GM18498 (cell line): ENCODE measurements at regions not wholly inside any gene's neighbourhood (a gene's known extent, or its start where the extent isn't known, plus 50 kb on each side); places are given as distances from the start of the nearest gene placed in this dataset.

Experiments used
- ATAC-seq: cut with Tn5 transposase; IDR thresholded peaks from one replicate; pipeline ENCODE4 v1.9.1; 2021; ENCODE audit warnings: mild to moderate bottlenecking, moderate library complexity; ENCODE audit not compliant: unreplicated experiment

GRCh38 chr5:167557359-167557758 is 734.1 kb upstream of the WWC1 start:
- no peak for ATAC-seq

GRCh38 chr5:167561796-167562195 is 729.6 kb upstream of the WWC1 start:
- no peak for ATAC-seq

- ATAC-seq = no peak
Measured at GRCh38 chr5:167564275-167564674, 727.2 kb upstream of the WWC1 start.

- no peak for ATAC-seq
Measured at GRCh38 chr5:167565189-167565954, 726.1 kb upstream of the WWC1 start.

GRCh38 chr5:167570431-167570830 is 721.0 kb upstream of the WWC1 start:
- ATAC-seq = no peak

- no peak for ATAC-seq
Measured at GRCh38 chr5:167571824-167572223, 719.6 kb upstream of the WWC1 start.

GRCh38 chr5:167573370-167574127 is 717.9 kb upstream of the WWC1 start:
- no peak for ATAC-seq

- no peak for ATAC-seq
Measured at GRCh38 chr5:167574464-167574863, 717.0 kb upstream of the WWC1 start.

- ATAC-seq = no peak
Measured at GRCh38 chr5:167575330-167575729, 716.1 kb upstream of the WWC1 start.

GRCh38 chr5:167576126-167576525 is 715.3 kb upstream of the WWC1 start:
- ATAC-seq = no peak

- ATAC-seq = no peak
Measured at GRCh38 chr5:167576897-167577296, 714.5 kb upstream of the WWC1 start.

- ATAC-seq = no peak
Measured at GRCh38 chr5:167577616-167578015, 713.8 kb upstream of the WWC1 start.

GRCh38 chr5:167578977-167579692 is 712.3 kb upstream of the WWC1 start:
- ATAC-seq = no peak

- ATAC-seq = no peak
Measured at GRCh38 chr5:167579693-167580055, 711.8 kb upstream of the WWC1 start.

GRCh38 chr5:167580608-167581007 is 710.8 kb upstream of the WWC1 start:
- ATAC-seq = no peak

- ATAC-seq = no peak
Measured at GRCh38 chr5:167582283-167582682, 709.2 kb upstream of the WWC1 start.

- ATAC-seq = no peak
Measured at GRCh38 chr5:167582886-167583285, 708.6 kb upstream of the WWC1 start.

GRCh38 chr5:167585184-167585583 is 706.3 kb upstream of the WWC1 start:
- ATAC-seq = no peak

- no peak for ATAC-seq
Measured at GRCh38 chr5:167587772-167588437, 703.5 kb upstream of the WWC1 start.

- ATAC-seq = no peak
Measured at GRCh38 chr5:167592114-167592513, 699.3 kb upstream of the WWC1 start.

- no peak for ATAC-seq
Measured at GRCh38 chr5:167593329-167594060, 698.0 kb upstream of the WWC1 start.
